ENCODE measurements at regions not wholly inside any gene's neighbourhood (a gene's known extent, or its start where the extent isn't known, plus 50 kb on each side); places are given as distances from the start of the nearest gene placed in this dataset.

GRCh38 chr17:79468183-79468944, 142.5 kb downstream of the RBFOX3 start:
- DNase-seq (ENCODE audit: low spot score) (no peak), ATAC-seq (ENCODE audit: low FRiP score) (no peak)
- TF ChIP-seq CTCF (IDR thresholded peaks at IDR 0.05), result no peak

- DNase-seq (ENCODE audit: low spot score), result no peak
- no peak for ATAC-seq (ENCODE audit: low FRiP score)
- TF ChIP-seq CTCF (IDR thresholded peaks at IDR 0.05), result no peak
Observed at GRCh38 chr17:79466562-79467350, 144.1 kb downstream of the RBFOX3 start.

- ATAC-seq (ENCODE audit: low FRiP score) (no peak), DNase-seq (ENCODE audit: low spot score) (no peak)
- no peak for TF ChIP-seq CTCF (IDR thresholded peaks at IDR 0.05)
Observed at GRCh38 chr17:79465681-79466025, 145.2 kb downstream of the RBFOX3 start.

GRCh38 chr17:79465011-79465680, 145.7 kb downstream of the RBFOX3 start:
- ATAC-seq (ENCODE audit: low FRiP score), result no peak
- TF ChIP-seq CTCF (IDR thresholded peaks at IDR 0.05), result no peak
- no peak for DNase-seq (ENCODE audit: low spot score)

GRCh38 chr17:79464318-79465010, 146.4 kb downstream of the RBFOX3 start:
- no peak for TF ChIP-seq CTCF (IDR thresholded peaks at IDR 0.05)
- ATAC-seq (ENCODE audit: low FRiP score) (no peak), DNase-seq (ENCODE audit: low spot score) (no peak)

GRCh38 chr17:79463421-79464317, 147.2 kb downstream of the RBFOX3 start:
- no peak for ATAC-seq (ENCODE audit: low FRiP score)
- no peak for TF ChIP-seq CTCF (IDR thresholded peaks at IDR 0.05)
- DNase-seq (ENCODE audit: low spot score), result no peak
